ENCODE measurements at regions not wholly inside any gene's neighbourhood (a gene's known extent, or its start where the extent isn't known, plus 50 kb on each side); places are given as distances from the start of the nearest gene placed in this dataset.

DNA sequence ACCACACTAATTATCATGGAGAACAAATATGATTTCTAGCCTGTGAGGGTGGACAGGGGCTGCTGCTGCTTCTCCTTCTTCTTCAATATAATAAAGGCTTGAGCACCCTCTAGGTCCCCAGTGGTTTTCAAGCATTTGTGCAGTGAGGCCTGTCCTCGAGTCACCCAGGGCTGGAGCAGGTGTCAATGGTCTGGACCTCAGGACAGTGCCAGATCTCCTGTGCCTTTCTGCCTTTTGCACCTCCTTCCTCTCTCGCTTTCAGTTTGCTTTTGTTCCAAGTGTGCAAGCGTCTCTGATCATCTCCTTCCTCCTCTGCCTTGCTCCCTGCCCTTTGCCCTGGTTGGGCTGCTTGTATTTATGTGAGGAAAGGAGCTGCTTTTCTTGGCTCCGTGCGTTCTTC lies 152.2 kb upstream of the SYNDIG1 start:
- Histone ChIP-seq H3K36me3 (ENCODE audit: control insufficient read depth, insufficient read depth, low read length) (no peaks in the 10 kb centered on the region), H3K4me3 (ENCODE audit: low read depth, low read length) (no peak overlapping the region), H3K27me3 (ENCODE audit: control insufficient read depth, insufficient read depth, low read length) (no peaks in the 10 kb centered on the region)
- TF ChIP-seq, protein P1, sequence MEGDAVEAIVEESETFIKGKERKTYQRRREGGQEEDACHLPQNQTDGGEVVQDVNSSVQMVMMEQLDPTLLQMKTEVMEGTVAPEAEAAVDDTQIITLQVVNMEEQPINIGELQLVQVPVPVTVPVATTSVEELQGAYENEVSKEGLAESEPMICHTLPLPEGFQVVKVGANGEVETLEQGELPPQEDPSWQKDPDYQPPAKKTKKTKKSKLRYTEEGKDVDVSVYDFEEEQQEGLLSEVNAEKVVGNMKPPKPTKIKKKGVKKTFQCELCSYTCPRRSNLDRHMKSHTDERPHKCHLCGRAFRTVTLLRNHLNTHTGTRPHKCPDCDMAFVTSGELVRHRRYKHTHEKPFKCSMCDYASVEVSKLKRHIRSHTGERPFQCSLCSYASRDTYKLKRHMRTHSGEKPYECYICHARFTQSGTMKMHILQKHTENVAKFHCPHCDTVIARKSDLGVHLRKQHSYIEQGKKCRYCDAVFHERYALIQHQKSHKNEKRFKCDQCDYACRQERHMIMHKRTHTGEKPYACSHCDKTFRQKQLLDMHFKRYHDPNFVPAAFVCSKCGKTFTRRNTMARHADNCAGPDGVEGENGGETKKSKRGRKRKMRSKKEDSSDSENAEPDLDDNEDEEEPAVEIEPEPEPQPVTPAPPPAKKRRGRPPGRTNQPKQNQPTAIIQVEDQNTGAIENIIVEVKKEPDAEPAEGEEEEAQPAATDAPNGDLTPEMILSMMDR (IDR thresholded peaks at IDR 0.05; ENCODE audit: insufficient read depth, low read length, poor library complexity, severe bottlenecking) = no peak
- no peak for DNase-seq (ENCODE audit: low read depth)

DNA sequence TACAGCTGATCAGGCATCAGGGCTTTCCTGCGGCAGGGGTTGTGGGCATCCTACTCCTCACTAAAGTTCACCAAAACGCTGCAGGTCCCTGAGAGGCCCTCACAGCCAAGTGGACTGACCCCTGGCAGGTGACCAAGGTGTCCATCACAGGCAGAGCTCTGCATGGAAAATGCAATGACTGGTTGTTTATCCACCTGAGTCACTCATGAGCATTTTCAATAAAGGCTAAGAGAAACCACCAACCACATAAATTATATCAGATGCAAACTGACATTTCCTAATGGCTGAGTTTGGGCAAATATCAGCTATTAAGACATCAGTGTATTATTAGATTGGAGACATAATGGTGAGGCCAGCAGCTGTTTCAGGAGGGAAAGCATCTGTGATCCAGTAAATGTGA lies 152.7 kb upstream of the SYNDIG1 start:
- TF ChIP-seq, protein P1 (IDR thresholded peaks at IDR 0.05; ENCODE audit: insufficient read depth, low read length, poor library complexity, severe bottlenecking) = no peak
- DNase-seq (ENCODE audit: low read depth) = no peak
- Histone ChIP-seq H3K27me3 (ENCODE audit: control insufficient read depth, insufficient read depth, low read length) (no peaks in the 10 kb centered on the region), H3K36me3 (ENCODE audit: control insufficient read depth, insufficient read depth, low read length) (no peaks in the 10 kb centered on the region), H3K4me3 (ENCODE audit: low read depth, low read length) (no peak overlapping the region)

DNA sequence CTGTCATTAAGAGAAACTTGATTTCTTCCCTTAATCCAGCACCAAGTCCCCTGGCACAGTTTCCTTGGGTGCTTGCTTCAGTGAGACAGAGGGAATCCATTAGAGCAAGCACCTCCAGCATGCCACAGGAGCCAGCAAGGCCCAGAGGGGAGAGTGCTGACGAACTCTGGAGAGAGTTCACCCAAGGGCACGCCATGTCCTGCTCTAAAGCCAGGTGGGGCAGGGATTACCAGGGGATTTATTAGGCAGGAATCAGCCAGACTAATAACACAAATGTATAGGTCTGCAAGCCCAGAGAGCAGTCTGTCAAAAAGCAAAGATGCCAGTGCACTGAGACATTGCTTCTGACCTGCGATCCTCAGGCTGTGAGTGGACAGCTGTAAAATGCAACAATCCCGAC lies 155.4 kb upstream of the SYNDIG1 start:
- DNase-seq (ENCODE audit: low read depth) = no peak
- Histone ChIP-seq H3K27me3 (ENCODE audit: control insufficient read depth, insufficient read depth, low read length) (no peaks in the 10 kb centered on the region), H3K36me3 (ENCODE audit: control insufficient read depth, insufficient read depth, low read length) (no peaks in the 10 kb centered on the region), H3K4me3 (ENCODE audit: low read depth, low read length) (no peak overlapping the region)
- TF ChIP-seq, protein P1 (IDR thresholded peaks at IDR 0.05; ENCODE audit: insufficient read depth, low read length, poor library complexity, severe bottlenecking) = no peak

DNA sequence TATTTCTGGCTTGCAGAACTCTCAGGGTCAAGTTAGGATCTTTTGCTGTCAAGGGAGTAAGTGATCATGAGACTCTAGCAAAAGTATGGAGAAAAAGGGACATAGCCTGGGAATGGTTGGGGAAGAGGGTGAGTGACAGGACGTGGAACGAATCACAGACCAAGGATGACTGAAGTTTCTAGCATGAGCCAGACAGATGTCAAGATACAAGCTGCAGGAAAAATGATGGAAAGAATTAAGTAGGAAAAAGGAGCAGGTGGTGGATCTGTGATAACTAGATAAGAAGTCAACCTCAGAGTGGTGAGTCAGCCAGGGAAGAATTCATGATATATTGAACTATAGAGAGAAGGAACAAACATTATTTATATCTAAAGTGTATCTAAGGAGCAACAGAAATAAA lies 159.8 kb upstream of the SYNDIG1 start:
- no peak for DNase-seq (ENCODE audit: low read depth)
- no peaks in the 10 kb centered on the region for H3K27me3 ChIP-seq (ENCODE audit: control insufficient read depth, insufficient read depth, low read length)
- no peaks in the 10 kb centered on the region for H3K36me3 ChIP-seq (ENCODE audit: control insufficient read depth, insufficient read depth, low read length)
- H3K4me3 ChIP-seq (ENCODE audit: low read depth, low read length) = no peak overlapping the region
- TF ChIP-seq, protein P1 (IDR thresholded peaks at IDR 0.05; ENCODE audit: insufficient read depth, low read length, poor library complexity, severe bottlenecking) = no peak

DNA sequence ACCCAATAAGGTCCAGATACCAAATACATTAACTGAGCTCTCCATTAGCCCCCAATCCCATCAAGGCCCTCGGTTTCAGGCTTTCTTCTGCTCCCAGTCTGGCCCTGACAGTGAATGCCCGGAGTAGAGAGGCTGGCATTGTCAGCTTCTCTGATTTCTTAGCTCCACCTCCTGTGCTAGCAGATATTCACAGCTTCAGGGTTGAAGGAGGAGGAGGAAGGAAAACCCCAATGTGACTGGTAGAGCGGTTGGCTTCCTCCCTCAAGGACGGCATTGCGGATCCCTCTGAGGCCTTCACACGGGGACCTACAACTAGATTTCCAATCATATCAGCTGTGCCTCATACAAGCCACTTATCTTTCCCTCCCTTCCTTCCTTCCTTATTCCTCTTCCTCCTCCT lies 164.1 kb upstream of the SYNDIG1 start:
- H3K4me3 ChIP-seq (ENCODE audit: low read depth, low read length) = no peak overlapping the region
- TF ChIP-seq, protein P1 (IDR thresholded peaks at IDR 0.05; ENCODE audit: insufficient read depth, low read length, poor library complexity, severe bottlenecking) = no peak
- no peaks in the 10 kb centered on the region for H3K36me3 ChIP-seq (ENCODE audit: control insufficient read depth, insufficient read depth, low read length)
- no peak for DNase-seq (ENCODE audit: low read depth)
- no peaks in the 10 kb centered on the region for H3K27me3 ChIP-seq (ENCODE audit: control insufficient read depth, insufficient read depth, low read length)

DNA sequence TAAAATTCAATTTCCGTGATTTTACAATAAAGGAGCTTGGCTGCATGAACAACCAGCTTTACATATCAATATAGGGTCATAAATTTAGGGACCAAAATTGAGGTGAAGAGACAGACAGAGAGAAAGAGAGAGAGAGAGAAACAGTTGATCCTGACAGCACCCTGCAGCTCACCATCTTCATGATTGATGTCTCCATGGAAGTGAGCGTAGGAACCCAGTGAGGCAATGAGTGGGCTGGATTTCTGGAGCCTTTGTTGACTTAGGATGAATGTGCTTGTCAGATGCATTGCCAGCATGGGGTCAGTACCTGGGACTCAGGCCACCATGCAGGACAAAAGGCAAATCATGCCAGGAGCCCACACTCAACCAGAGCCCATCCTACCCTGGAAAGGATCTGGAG lies 165.1 kb upstream of the SYNDIG1 start:
- H3K4me3 ChIP-seq (ENCODE audit: low read depth, low read length) = no peak overlapping the region
- H3K36me3 ChIP-seq (ENCODE audit: control insufficient read depth, insufficient read depth, low read length) = no peaks in the 10 kb centered on the region
- TF ChIP-seq, protein P1 (IDR thresholded peaks at IDR 0.05; ENCODE audit: insufficient read depth, low read length, poor library complexity, severe bottlenecking) = no peak
- no peak for DNase-seq (ENCODE audit: low read depth)
- no peaks in the 10 kb centered on the region for H3K27me3 ChIP-seq (ENCODE audit: control insufficient read depth, insufficient read depth, low read length)

All from kidney epithelial cell (primary cell).